ENCODE measurements at regions not wholly inside any gene's neighbourhood (a gene's known extent, or its start where the extent isn't known, plus 50 kb on each side); places are given as distances from the start of the nearest gene placed in this dataset.

DNA sequence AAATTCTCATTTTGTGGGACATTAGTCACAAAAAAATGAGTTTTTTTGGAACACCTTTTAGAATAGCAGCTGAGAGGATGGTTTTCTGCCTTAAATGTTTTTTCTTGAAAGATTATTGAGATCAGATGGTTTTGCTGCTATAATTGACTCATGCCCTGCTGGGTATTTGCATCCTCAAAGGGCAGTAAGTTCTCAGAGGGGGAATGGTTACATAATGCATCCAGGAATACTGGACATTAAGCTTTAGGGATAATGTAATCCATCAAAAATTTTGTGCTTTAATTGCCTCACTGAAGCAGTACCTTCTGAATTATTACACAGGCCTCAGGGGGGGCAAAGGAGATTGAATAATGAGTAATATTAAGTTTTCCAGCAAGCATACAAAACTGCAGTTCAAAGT, 866.3 kb upstream of the SPRY2 start:
- TF ChIP-seq POLR2A (IDR thresholded peaks at IDR 0.05; ENCODE audit: low read depth, low read length), result no peak
- no peak for TF ChIP-seq MAX (IDR thresholded peaks at IDR 0.05; ENCODE audit: insufficient read depth, insufficient read length)
- TF ChIP-seq FOS (IDR thresholded peaks at IDR 0.05; ENCODE audit: borderline replicate concordance, insufficient read depth, low read length), result no peak
- TF ChIP-seq MYC (IDR thresholded peaks at IDR 0.05; ENCODE audit: low read depth, low read length), result no peak
- no peak for TF ChIP-seq GATA2 (IDR thresholded peaks at IDR 0.05; ENCODE audit: insufficient read depth, insufficient read length, low read depth, low read length)
- TF ChIP-seq JUN (IDR thresholded peaks at IDR 0.05; ENCODE audit: borderline replicate concordance, insufficient read depth, insufficient read length, low read depth), result no peak
- TF ChIP-seq EZH2 (IDR thresholded peaks at IDR 0.05; ENCODE audit: borderline replicate concordance, low read depth, low read length, severe bottlenecking), result no peak
- TF ChIP-seq, protein P1, sequence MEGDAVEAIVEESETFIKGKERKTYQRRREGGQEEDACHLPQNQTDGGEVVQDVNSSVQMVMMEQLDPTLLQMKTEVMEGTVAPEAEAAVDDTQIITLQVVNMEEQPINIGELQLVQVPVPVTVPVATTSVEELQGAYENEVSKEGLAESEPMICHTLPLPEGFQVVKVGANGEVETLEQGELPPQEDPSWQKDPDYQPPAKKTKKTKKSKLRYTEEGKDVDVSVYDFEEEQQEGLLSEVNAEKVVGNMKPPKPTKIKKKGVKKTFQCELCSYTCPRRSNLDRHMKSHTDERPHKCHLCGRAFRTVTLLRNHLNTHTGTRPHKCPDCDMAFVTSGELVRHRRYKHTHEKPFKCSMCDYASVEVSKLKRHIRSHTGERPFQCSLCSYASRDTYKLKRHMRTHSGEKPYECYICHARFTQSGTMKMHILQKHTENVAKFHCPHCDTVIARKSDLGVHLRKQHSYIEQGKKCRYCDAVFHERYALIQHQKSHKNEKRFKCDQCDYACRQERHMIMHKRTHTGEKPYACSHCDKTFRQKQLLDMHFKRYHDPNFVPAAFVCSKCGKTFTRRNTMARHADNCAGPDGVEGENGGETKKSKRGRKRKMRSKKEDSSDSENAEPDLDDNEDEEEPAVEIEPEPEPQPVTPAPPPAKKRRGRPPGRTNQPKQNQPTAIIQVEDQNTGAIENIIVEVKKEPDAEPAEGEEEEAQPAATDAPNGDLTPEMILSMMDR (IDR thresholded peaks at IDR 0.05; ENCODE audit: extremely low read depth in 1 of 2, insufficient read depth in 1 of 2, low read depth in 1 of 2, low read length in 2 of 2), result no peak
- TF ChIP-seq POLR2AphosphoS5 (IDR thresholded peaks at IDR 0.05; ENCODE audit: insufficient read depth, low read depth, low read length), result no peak
- dilution Hi-C loops (cut with MboI; ENCODE audit: extremely low pct_ligation_motif_present, low sequenced_read_pairs) (no loop called here), intact Hi-C loops (cut with micrococcal nuclease) (no loop called here)
- FAIRE-seq (no peak), DNase-seq (ENCODE audit: low read depth, low spot score) (no peak)
- H4K20me1 ChIP-seq (replicated peaks; ENCODE audit: control insufficient read depth, extremely low read depth, insufficient read depth, low read length), result no peaks in the 10 kb centered on the region
- POLR2A ChIA-PET, result no interaction called here
- no peaks in the 10 kb centered on the region for H3K27me3 ChIP-seq (ENCODE audit: control insufficient read depth in 2 of 2, insufficient read depth in 2 of 2, low read length in 2 of 2)
- no peaks in the 10 kb centered on the region for H3K9me1 ChIP-seq (replicated peaks; ENCODE audit: control insufficient read depth, extremely low read depth, insufficient read depth, low read length)
- H3K4me2 ChIP-seq (ENCODE audit: insufficient read depth, low read length), result no peak overlapping the region
- CTCF ChIA-PET, result no interaction called here
- BruUV-seq (replicated peaks), result no TSS peak
- H3K36me3 ChIP-seq (ENCODE audit: control insufficient read depth in 2 of 2, extremely low read depth in 1 of 2, insufficient read depth in 2 of 2, low read length in 2 of 2), result no peaks in the 10 kb centered on the region
- H3K9me3 ChIP-seq (replicated peaks; ENCODE audit: control insufficient read depth, insufficient read depth, low read length), result no peaks in the 10 kb centered on the region
- H3K4me3 ChIP-seq (replicated peaks in 1 of 3; ENCODE audit: insufficient read depth in 1 of 3, low read depth in 1 of 3, low read length in 3 of 3), result no peak overlapping the region
- H3K27ac ChIP-seq (ENCODE audit: insufficient read depth, low read depth, low read length), result no peak overlapping the region
- no peaks in the 10 kb centered on the region for H3K4me1 ChIP-seq (ENCODE audit: control insufficient read depth, extremely low read depth, insufficient read depth, low read length)
- H2AFZ ChIP-seq (ENCODE audit: low read depth, low read length), result no peak overlapping the region
- H3K79me2 ChIP-seq (ENCODE audit: control insufficient read depth, insufficient read depth, low read length), result no peaks in the 10 kb centered on the region
- H3K9ac ChIP-seq (replicated peaks; ENCODE audit: extremely low read depth, insufficient read depth, low read length), result no peak overlapping the region

Measured in endothelial cell of umbilical vein (primary cell).